ENCODE measurements at regions not wholly inside any gene's neighbourhood (a gene's known extent, or its start where the extent isn't known, plus 50 kb on each side); places are given as distances from the start of the nearest gene placed in this dataset.

GRCh38 chr1:112196731-112197130 lies 199.3 kb upstream of the CTTNBP2NL start:
- Histone ChIP-seq H3K27me3 (replicated peaks in 1 of 7) (peaks cover 0 to 2% (median 0%) of the 10 kb centered on the region in 7 donors), H3K9me3 (peaks cover 0 to 13% (median 0%) of the 10 kb centered on the region in 8 donors), H3K4me1 (no peaks in the 10 kb centered on the region), H3K27ac (no peak overlapping the region), H3K4me3 (no peak overlapping the region), H3K36me3 (no peaks in the 10 kb centered on the region)
- intact Hi-C loops (cut with DNase I; ENCODE audit: low total_unique reads): no loop called here
- no peak for TF ChIP-seq POLR2AphosphoS5 (IDR thresholded peaks at IDR 0.05)
- no peak for TF ChIP-seq CTCF (IDR thresholded peaks at IDR 0.05 in 8 of 11, conservative IDR thresholded peaks at IDR 0.05 in 3 of 11)
- TF ChIP-seq POLR2A (IDR thresholded peaks at IDR 0.05): no peak
- no peak for DNase-seq
- WGBS, 5 donors: 81 to 95% (median 88%) methylated on average over 4 of the region's 4 CpGs

- no peak for DNase-seq
- Histone ChIP-seq H3K27me3 (replicated peaks in 1 of 7) (peaks cover 0 to 9% (median 0%) of the 10 kb centered on the region in 7 donors), H3K9me3 (peaks cover 0 to 11% (median 2%) of the 10 kb centered on the region in 8 donors), H3K4me1 (no peaks in the 10 kb centered on the region), H3K27ac (no peak overlapping the region), H3K36me3 (no peaks in the 10 kb centered on the region), H3K4me3 (no peak overlapping the region)
- intact Hi-C loops (cut with DNase I; ENCODE audit: low total_unique reads): no loop called here
- WGBS, 5 donors: 41 to 69% (median 53%) methylated on average over 1 of the region's 1 CpG
- TF ChIP-seq CTCF (IDR thresholded peaks at IDR 0.05 in 8 of 11, conservative IDR thresholded peaks at IDR 0.05 in 3 of 11): no peak
- TF ChIP-seq POLR2A (IDR thresholded peaks at IDR 0.05): no peak
- no peak for TF ChIP-seq POLR2AphosphoS5 (IDR thresholded peaks at IDR 0.05)
Measured at GRCh38 chr1:112209493-112209892, 186.5 kb upstream of the CTTNBP2NL start.

GRCh38 chr1:112219267-112219666 lies 176.7 kb upstream of the CTTNBP2NL start:
- no peak for DNase-seq
- H3K27ac ChIP-seq: no peak overlapping the region
- peaks cover 0 to 3% (median 0%) of the 10 kb centered on the region in 8 donors for H3K9me3 ChIP-seq
- H3K4me3 ChIP-seq: no peak overlapping the region
- peaks cover 0 to 5% (median 0%) of the 10 kb centered on the region in 7 donors for H3K27me3 ChIP-seq (replicated peaks in 1 of 7)
- TF ChIP-seq POLR2AphosphoS5 (IDR thresholded peaks at IDR 0.05): no peak
- no peak for TF ChIP-seq POLR2A (IDR thresholded peaks at IDR 0.05)
- no peak for TF ChIP-seq CTCF (IDR thresholded peaks at IDR 0.05 in 8 of 11, conservative IDR thresholded peaks at IDR 0.05 in 3 of 11)
- H3K4me1 ChIP-seq: no peaks in the 10 kb centered on the region
- WGBS, 5 donors: 75 to 89% (median 82%) methylated on average over 1 of the region's 1 CpG
- intact Hi-C loops (cut with DNase I; ENCODE audit: low total_unique reads): no loop called here
- no peaks in the 10 kb centered on the region for H3K36me3 ChIP-seq

- H3K27me3 ChIP-seq (replicated peaks in 1 of 7): peaks cover 0 to 5% (median 0%) of the 10 kb centered on the region in 7 donors
- 87 to 94% (median 88%) methylated on average over 9 of the region's 9 CpGs for WGBS, 5 donors
- no peak for TF ChIP-seq POLR2AphosphoS5 (IDR thresholded peaks at IDR 0.05)
- no peak overlapping the region for H3K4me3 ChIP-seq
- DNase-seq: no peak
- peaks cover 0 to 29% (median 20%) of the 10 kb centered on the region in 8 donors for H3K9me3 ChIP-seq
- no peaks in the 10 kb centered on the region for H3K36me3 ChIP-seq
- H3K27ac ChIP-seq: no peak overlapping the region
- intact Hi-C loops (cut with DNase I; ENCODE audit: low total_unique reads): no loop called here
- H3K4me1 ChIP-seq: no peaks in the 10 kb centered on the region
Measured at GRCh38 chr1:112230232-112230631, 165.8 kb upstream of the CTTNBP2NL start.

GRCh38 chr1:112231331-112231730 lies 164.7 kb upstream of the CTTNBP2NL start:
- no peak for DNase-seq
- TF ChIP-seq POLR2AphosphoS5 (IDR thresholded peaks at IDR 0.05) (no peak), CTCF (IDR thresholded peaks at IDR 0.05 in 8 of 11, conservative IDR thresholded peaks at IDR 0.05 in 3 of 11) (no peak)
- Histone ChIP-seq H3K9me3 (peaks cover 0 to 29% (median 20%) of the 10 kb centered on the region in 8 donors), H3K4me3 (no peak overlapping the region), H3K27ac (no peak overlapping the region), H3K27me3 (replicated peaks in 1 of 7) (peaks cover 0 to 5% (median 0%) of the 10 kb centered on the region in 7 donors), H3K36me3 (no peaks in the 10 kb centered on the region), H3K4me1 (no peaks in the 10 kb centered on the region)
- WGBS, 5 donors: 60 to 82% (median 68%) methylated on average over 3 of the region's 3 CpGs
- intact Hi-C loops (cut with DNase I; ENCODE audit: low total_unique reads): no loop called here
